ENCODE measurements at regions not wholly inside any gene's neighbourhood (a gene's known extent, or its start where the extent isn't known, plus 50 kb on each side); places are given as distances from the start of the nearest gene placed in this dataset.

GRCh38 chr20:40056171-40056570 is 632.9 kb downstream of the MAFB start:
- H3K9me3 Mint-ChIP-seq (ENCODE audit: low read depth) = peaks cover 3% of the 10 kb centered on the region
- DNase-seq (ENCODE audit: low spot score) = no peak
- no peak overlapping the region for H3K27ac Mint-ChIP-seq (ENCODE audit: unreplicated experiment)
- H3K4me3 Mint-ChIP-seq (ENCODE audit: unreplicated experiment) = no peak overlapping the region
- peaks cover 11% of the 10 kb centered on the region for H3K27me3 Mint-ChIP-seq (ENCODE audit: low read depth)
- H3K4me1 Mint-ChIP-seq (ENCODE audit: low read depth) = peaks cover 4% of the 10 kb centered on the region
- H3K36me3 Mint-ChIP-seq (ENCODE audit: low read depth) = no peaks in the 10 kb centered on the region
- no peak for TF ChIP-seq CTCF (IDR thresholded peaks at IDR 0.05)

GRCh38 chr20:40055711-40056110 is 633.3 kb downstream of the MAFB start:
- peaks cover 4% of the 10 kb centered on the region for H3K4me1 Mint-ChIP-seq (ENCODE audit: low read depth)
- no peak overlapping the region for H3K27ac Mint-ChIP-seq (ENCODE audit: unreplicated experiment)
- H3K9me3 Mint-ChIP-seq (ENCODE audit: low read depth) = peaks cover 3% of the 10 kb centered on the region
- TF ChIP-seq CTCF (IDR thresholded peaks at IDR 0.05) = no peak
- H3K27me3 Mint-ChIP-seq (ENCODE audit: low read depth) = peaks cover 11% of the 10 kb centered on the region
- no peak for DNase-seq (ENCODE audit: low spot score)
- H3K4me3 Mint-ChIP-seq (ENCODE audit: unreplicated experiment) = no peak overlapping the region
- H3K36me3 Mint-ChIP-seq (ENCODE audit: low read depth) = no peaks in the 10 kb centered on the region

- TF ChIP-seq CTCF (IDR thresholded peaks at IDR 0.05) = no peak
- Mint-ChIP-seq H3K4me1 (ENCODE audit: low read depth) (peaks cover 4% of the 10 kb centered on the region), H3K27me3 (ENCODE audit: low read depth) (peaks cover 5% of the 10 kb centered on the region), H3K4me3 (ENCODE audit: unreplicated experiment) (no peak overlapping the region), H3K36me3 (ENCODE audit: low read depth) (no peaks in the 10 kb centered on the region), H3K9me3 (ENCODE audit: low read depth) (no peaks in the 10 kb centered on the region), H3K27ac (ENCODE audit: unreplicated experiment) (no peak overlapping the region)
- DNase-seq (ENCODE audit: low spot score) = no peak
These were observed 634.7 kb downstream of the MAFB start for GRCh38 chr20:40054311-40054710.

- no peaks in the 10 kb centered on the region for H3K9me3 Mint-ChIP-seq (ENCODE audit: low read depth)
- no peaks in the 10 kb centered on the region for H3K27me3 Mint-ChIP-seq (ENCODE audit: low read depth)
- H3K27ac Mint-ChIP-seq (ENCODE audit: unreplicated experiment) = no peak overlapping the region
- no peaks in the 10 kb centered on the region for H3K4me1 Mint-ChIP-seq (ENCODE audit: low read depth)
- no peak for TF ChIP-seq CTCF (IDR thresholded peaks at IDR 0.05)
- no peaks in the 10 kb centered on the region for H3K36me3 Mint-ChIP-seq (ENCODE audit: low read depth)
- H3K4me3 Mint-ChIP-seq (ENCODE audit: unreplicated experiment) = no peak overlapping the region
- no peak for DNase-seq (ENCODE audit: low spot score)
These were observed 638.4 kb downstream of the MAFB start for GRCh38 chr20:40050596-40050995.

- H3K4me1 Mint-ChIP-seq (ENCODE audit: low read depth) = no peaks in the 10 kb centered on the region
- no peak overlapping the region for H3K27ac Mint-ChIP-seq (ENCODE audit: unreplicated experiment)
- H3K36me3 Mint-ChIP-seq (ENCODE audit: low read depth) = no peaks in the 10 kb centered on the region
- no peaks in the 10 kb centered on the region for H3K9me3 Mint-ChIP-seq (ENCODE audit: low read depth)
- no peak for DNase-seq (ENCODE audit: low spot score)
- no peak overlapping the region for H3K4me3 Mint-ChIP-seq (ENCODE audit: unreplicated experiment)
- TF ChIP-seq CTCF (IDR thresholded peaks at IDR 0.05) = no peak
- H3K27me3 Mint-ChIP-seq (ENCODE audit: low read depth) = no peaks in the 10 kb centered on the region
These were observed 639.2 kb downstream of the MAFB start for GRCh38 chr20:40049854-40050253.

All from chondrocyte (in vitro differentiated cells).